ENCODE measurements at regions not wholly inside any gene's neighbourhood (a gene's known extent, or its start where the extent isn't known, plus 50 kb on each side); places are given as distances from the start of the nearest gene placed in this dataset.

DNA sequence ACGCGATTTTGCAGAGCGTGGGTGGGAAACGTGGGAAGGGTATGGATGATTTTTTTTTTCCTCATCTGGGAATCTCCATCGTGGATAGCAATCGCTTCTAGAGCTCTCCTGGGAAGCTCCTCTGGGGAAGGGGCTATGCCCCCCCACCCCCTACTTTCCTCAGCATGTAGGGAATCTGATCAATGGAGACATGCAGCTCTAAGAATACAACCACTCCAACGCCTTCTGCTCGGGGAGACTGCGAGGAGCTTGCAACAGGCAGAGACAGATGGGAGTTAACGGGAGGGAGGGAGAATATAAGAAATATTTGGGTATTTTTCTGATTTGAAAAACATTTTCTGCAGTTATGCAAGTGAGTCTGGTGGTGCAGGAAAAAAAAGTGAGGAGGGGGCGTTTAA is 104.6 kb upstream of the HSD17B12 start:
- no peak for DNase-seq (ENCODE audit: low spot score)
- H3K4me1 ChIP-seq (ENCODE audit: control insufficient read depth in 2 of 2, insufficient read depth in 1 of 2, low read depth in 1 of 2, low read length in 2 of 2), result peaks cover 6 to 27% of the 10 kb centered on the region in 2 donors

DNA sequence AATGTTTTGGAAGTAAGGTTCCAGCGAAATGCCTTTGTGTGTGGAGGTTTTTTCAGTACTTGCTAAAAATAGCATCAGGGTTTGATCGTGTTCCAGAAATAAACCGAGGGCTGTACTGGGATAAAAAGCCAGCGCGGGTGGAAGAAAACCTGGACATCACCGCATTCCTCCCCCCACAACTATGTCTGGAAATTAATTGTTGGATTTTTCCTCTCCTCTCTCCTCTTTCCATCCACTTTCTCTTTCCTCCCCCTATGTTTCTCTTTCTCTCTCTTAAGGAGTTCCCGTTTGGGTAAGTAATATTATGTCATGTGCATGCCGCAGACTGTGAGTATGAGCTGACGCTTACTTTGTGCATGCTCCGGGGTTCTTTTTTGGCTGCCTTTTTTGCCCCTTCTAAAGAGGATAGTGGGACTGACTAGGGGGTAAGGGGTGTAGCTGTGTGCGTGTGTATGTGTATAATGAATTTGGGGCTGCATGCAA is 104.2 kb upstream of the HSD17B12 start:
- no peak overlapping the region for H4K91ac ChIP-seq (ENCODE audit: low read depth, low read length, poor library complexity)
- no peak overlapping the region for H2BK5ac ChIP-seq (ENCODE audit: low read length)
- no peak overlapping the region for H2BK12ac ChIP-seq (ENCODE audit: low read length)
- H3K9ac ChIP-seq (ENCODE audit: low read depth, low read length, poor library complexity), result no peak overlapping the region
- no peak overlapping the region for H3K4me3 ChIP-seq (ENCODE audit: low read length in 2 of 2)
- H3K27ac ChIP-seq (replicated peaks; ENCODE audit: low read length), result no peak overlapping the region
- peaks cover 6 to 30% of the 10 kb centered on the region in 2 donors for H3K4me1 ChIP-seq (ENCODE audit: control insufficient read depth in 2 of 2, insufficient read depth in 1 of 2, low read depth in 1 of 2, low read length in 2 of 2)
- no peaks in the 10 kb centered on the region for H3K9me3 ChIP-seq (replicated peaks in 1 of 2; ENCODE audit: control insufficient read depth in 2 of 2, insufficient read depth in 1 of 2, low read depth in 1 of 2, low read length in 2 of 2)
- no peak overlapping the region for H3K23ac ChIP-seq (ENCODE audit: low read depth, low read length, poor library complexity)
- no peak overlapping the region for H2BK120ac ChIP-seq (ENCODE audit: low read depth, low read length)
- no peak overlapping the region for H3K18ac ChIP-seq (ENCODE audit: low read length)
- no peak overlapping the region for H3K4ac ChIP-seq (ENCODE audit: low read length)
- no peak for DNase-seq (ENCODE audit: low spot score)
- H3K36me3 ChIP-seq (replicated peaks in 1 of 2; ENCODE audit: control insufficient read depth in 2 of 2, insufficient read depth in 2 of 2, low read length in 2 of 2), result no peaks in the 10 kb centered on the region
- H3K27me3 ChIP-seq (ENCODE audit: control insufficient read depth in 3 of 3, insufficient read depth in 3 of 3, low read depth in 1 of 3, low read length in 3 of 3), result peaks cover 32 to 94% (median 90%) of the 10 kb centered on the region in 3 experiments
- H2BK15ac ChIP-seq (ENCODE audit: low read length), result no peak overlapping the region
- H3K79me1 ChIP-seq (ENCODE audit: low read depth, low read length), result no peaks in the 10 kb centered on the region
- H2AFZ ChIP-seq (ENCODE audit: low read length), result peak overlapping the region; percentile 46
- WGBS, 2 donors (ENCODE audit: extremely low coverage in 2 of 2, insufficient read length in 2 of 2, insufficient replicate concordance in 1 of 2), result no CpG with 5 or more reads among the region's 11 CpGs
- no peak overlapping the region for H2AK5ac ChIP-seq (ENCODE audit: low read depth, low read length)
- no peak overlapping the region for H4K8ac ChIP-seq (ENCODE audit: low read depth, low read length)
- no peak overlapping the region for H3K4me2 ChIP-seq (ENCODE audit: insufficient read depth, low read length, poor library complexity, severe bottlenecking)
- H3K14ac ChIP-seq (ENCODE audit: low read length), result no peak overlapping the region

More for the DNA sequence above, 104.6 kb upstream of the HSD17B12 start:
- Histone ChIP-seq H4K8ac (ENCODE audit: low read depth, low read length) (no peak overlapping the region), H2BK15ac (ENCODE audit: low read length) (no peak overlapping the region), H3K4me2 (ENCODE audit: insufficient read depth, low read length, poor library complexity, severe bottlenecking) (peak overlapping the region; percentile 65), H4K91ac (ENCODE audit: low read depth, low read length, poor library complexity) (no peak overlapping the region), H2BK5ac (ENCODE audit: low read length) (no peak overlapping the region), H3K4me3 (ENCODE audit: low read length in 2 of 2) (peak overlapping the region; percentile 34 to 67), H2BK120ac (ENCODE audit: low read depth, low read length) (no peak overlapping the region), H3K4ac (ENCODE audit: low read length) (no peak overlapping the region), H3K27ac (replicated peaks; ENCODE audit: low read length) (no peak overlapping the region), H3K9ac (ENCODE audit: low read depth, low read length, poor library complexity) (no peak overlapping the region), H3K27me3 (ENCODE audit: control insufficient read depth in 3 of 3, insufficient read depth in 3 of 3, low read depth in 1 of 3, low read length in 3 of 3) (peaks cover 29 to 92% (median 90%) of the 10 kb centered on the region in 3 experiments), H3K79me1 (ENCODE audit: low read depth, low read length) (no peaks in the 10 kb centered on the region), H3K18ac (ENCODE audit: low read length) (no peak overlapping the region), H3K36me3 (replicated peaks in 1 of 2; ENCODE audit: control insufficient read depth in 2 of 2, insufficient read depth in 2 of 2, low read length in 2 of 2) (no peaks in the 10 kb centered on the region), H3K14ac (ENCODE audit: low read length) (no peak overlapping the region), H2AK5ac (ENCODE audit: low read depth, low read length) (no peak overlapping the region), H3K23ac (ENCODE audit: low read depth, low read length, poor library complexity) (no peak overlapping the region), H2AFZ (ENCODE audit: low read length) (peak overlapping the region; percentile 91), H3K9me3 (replicated peaks in 1 of 2; ENCODE audit: control insufficient read depth in 2 of 2, insufficient read depth in 1 of 2, low read depth in 1 of 2, low read length in 2 of 2) (no peaks in the 10 kb centered on the region), H2BK12ac (ENCODE audit: low read length) (no peak overlapping the region)
- WGBS, 2 donors (ENCODE audit: extremely low coverage in 2 of 2, insufficient read length in 2 of 2, insufficient replicate concordance in 1 of 2), result no CpG with 5 or more reads among the region's 11 CpGs

DNA sequence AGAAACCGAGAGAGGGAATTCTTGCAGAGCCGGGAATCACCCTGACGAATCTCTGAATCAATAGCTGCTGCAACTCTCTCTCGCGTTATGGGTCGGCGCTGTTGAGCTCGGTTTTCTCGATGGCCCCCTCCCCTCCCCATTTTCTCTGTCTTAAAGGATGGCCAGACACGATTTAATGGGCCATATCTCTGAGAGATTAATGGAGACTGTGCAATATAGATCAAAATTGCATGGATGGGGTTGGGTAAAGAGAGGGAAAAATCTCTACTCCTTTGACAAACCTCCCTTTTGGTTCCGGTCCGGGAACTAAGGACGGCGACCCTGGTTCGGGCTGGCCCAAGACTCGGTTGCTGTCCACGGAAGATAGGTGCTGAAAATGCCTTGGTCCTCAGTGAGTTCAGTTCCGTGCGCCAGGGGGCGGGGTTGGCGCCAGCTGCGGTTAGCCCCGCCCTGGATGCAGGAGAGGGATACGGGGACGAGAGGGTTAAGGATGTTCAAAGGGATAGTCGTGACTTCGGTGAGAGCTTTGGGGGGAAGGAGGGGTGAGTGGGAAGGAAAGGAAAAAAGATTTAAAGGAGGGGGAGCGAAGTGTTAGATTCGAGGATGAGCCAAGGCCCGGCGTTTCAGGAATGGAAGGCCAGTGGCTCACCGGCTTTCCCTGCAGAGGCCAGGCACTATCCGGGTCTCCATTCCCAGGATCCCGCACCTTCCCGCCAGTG is 103.6 kb upstream of the HSD17B12 start:
- Histone ChIP-seq H3K4ac (ENCODE audit: low read length) (no peak overlapping the region), H2BK120ac (ENCODE audit: low read depth, low read length) (no peak overlapping the region), H4K91ac (ENCODE audit: low read depth, low read length, poor library complexity) (no peak overlapping the region), H3K79me1 (ENCODE audit: low read depth, low read length) (no peaks in the 10 kb centered on the region), H2BK5ac (ENCODE audit: low read length) (no peak overlapping the region), H3K9ac (ENCODE audit: low read depth, low read length, poor library complexity) (no peak overlapping the region), H3K23ac (ENCODE audit: low read depth, low read length, poor library complexity) (no peak overlapping the region), H2BK15ac (ENCODE audit: low read length) (no peak overlapping the region), H3K18ac (ENCODE audit: low read length) (no peak overlapping the region), H3K4me2 (ENCODE audit: insufficient read depth, low read length, poor library complexity, severe bottlenecking) (no peak overlapping the region), H3K27ac (replicated peaks; ENCODE audit: low read length) (no peak overlapping the region), H3K4me1 (ENCODE audit: control insufficient read depth in 2 of 2, insufficient read depth in 1 of 2, low read depth in 1 of 2, low read length in 2 of 2) (peaks cover 6 to 32% of the 10 kb centered on the region in 2 donors), H4K8ac (ENCODE audit: low read depth, low read length) (no peak overlapping the region), H2AK5ac (ENCODE audit: low read depth, low read length) (no peak overlapping the region), H3K4me3 (ENCODE audit: low read length in 2 of 2) (no peak overlapping the region), H3K36me3 (replicated peaks in 1 of 2; ENCODE audit: control insufficient read depth in 2 of 2, insufficient read depth in 2 of 2, low read length in 2 of 2) (no peaks in the 10 kb centered on the region), H3K14ac (ENCODE audit: low read length) (no peak overlapping the region), H2AFZ (ENCODE audit: low read length) (peak overlapping the region; percentile 46), H3K27me3 (ENCODE audit: control insufficient read depth in 3 of 3, insufficient read depth in 3 of 3, low read depth in 1 of 3, low read length in 3 of 3) (peaks cover 38 to 94% (median 93%) of the 10 kb centered on the region in 3 experiments), H3K9me3 (replicated peaks in 1 of 2; ENCODE audit: control insufficient read depth in 2 of 2, insufficient read depth in 1 of 2, low read depth in 1 of 2, low read length in 2 of 2) (no peaks in the 10 kb centered on the region), H2BK12ac (ENCODE audit: low read length) (no peak overlapping the region)
- WGBS, 2 donors (ENCODE audit: extremely low coverage in 2 of 2, insufficient read length in 2 of 2, insufficient replicate concordance in 1 of 2), result no CpG with 5 or more reads among the region's 35 CpGs
- peak; percentile 79 for DNase-seq (ENCODE audit: low spot score)

DNA sequence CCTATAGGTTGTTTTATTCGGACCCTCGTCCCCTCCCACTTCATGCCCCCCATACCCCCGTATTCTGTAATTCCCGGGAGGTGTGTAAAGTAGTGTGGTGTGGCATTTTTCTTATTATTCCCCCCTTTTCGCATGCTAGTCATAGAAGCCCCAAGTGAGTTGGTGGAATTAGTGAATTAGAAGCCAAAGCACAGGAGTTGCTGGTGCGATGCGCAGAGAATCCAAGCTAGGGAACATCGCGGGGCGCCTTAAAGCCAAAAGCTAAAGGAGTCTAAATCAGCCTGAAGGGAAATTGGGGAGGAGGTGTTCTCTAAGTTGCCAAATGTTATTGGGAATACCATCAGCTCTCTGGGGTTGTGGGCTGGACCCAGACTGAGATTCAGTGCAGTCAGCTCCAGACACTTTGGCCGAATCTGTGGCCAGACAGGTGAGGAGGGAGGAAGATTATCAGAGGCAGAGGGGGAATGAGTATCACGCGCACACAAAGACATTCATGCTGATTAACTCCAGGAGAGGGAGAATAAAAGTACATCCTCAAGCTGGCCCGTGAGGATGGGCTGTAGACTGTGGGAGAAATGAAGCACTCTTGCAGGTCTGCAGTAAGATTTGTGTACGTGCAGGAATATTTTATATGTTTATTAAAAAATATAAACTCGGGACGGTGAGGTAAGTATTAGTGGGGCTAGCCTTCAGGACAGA is 102.8 kb upstream of the HSD17B12 start:
- H3K18ac ChIP-seq (ENCODE audit: low read length), result no peak overlapping the region
- H3K4ac ChIP-seq (ENCODE audit: low read length), result no peak overlapping the region
- no peaks in the 10 kb centered on the region for H3K36me3 ChIP-seq (replicated peaks in 1 of 2; ENCODE audit: control insufficient read depth in 2 of 2, insufficient read depth in 2 of 2, low read length in 2 of 2)
- H2AK5ac ChIP-seq (ENCODE audit: low read depth, low read length), result no peak overlapping the region
- DNase-seq (ENCODE audit: low spot score), result no peak
- H3K4me2 ChIP-seq (ENCODE audit: insufficient read depth, low read length, poor library complexity, severe bottlenecking), result no peak overlapping the region
- H3K23ac ChIP-seq (ENCODE audit: low read depth, low read length, poor library complexity), result no peak overlapping the region
- no peaks in the 10 kb centered on the region for H3K79me1 ChIP-seq (ENCODE audit: low read depth, low read length)
- no peak overlapping the region for H4K8ac ChIP-seq (ENCODE audit: low read depth, low read length)
- H2BK5ac ChIP-seq (ENCODE audit: low read length), result no peak overlapping the region
- peaks cover 0 to 1% of the 10 kb centered on the region in 2 donors for H3K9me3 ChIP-seq (replicated peaks in 1 of 2; ENCODE audit: control insufficient read depth in 2 of 2, insufficient read depth in 1 of 2, low read depth in 1 of 2, low read length in 2 of 2)
- H3K14ac ChIP-seq (ENCODE audit: low read length), result no peak overlapping the region
- no peak overlapping the region for H3K4me3 ChIP-seq (ENCODE audit: low read length in 2 of 2)
- H3K27ac ChIP-seq (replicated peaks; ENCODE audit: low read length), result no peak overlapping the region
- H4K91ac ChIP-seq (ENCODE audit: low read depth, low read length, poor library complexity), result no peak overlapping the region
- H2BK120ac ChIP-seq (ENCODE audit: low read depth, low read length), result no peak overlapping the region
- H3K4me1 ChIP-seq (ENCODE audit: control insufficient read depth in 2 of 2, insufficient read depth in 1 of 2, low read depth in 1 of 2, low read length in 2 of 2), result peaks cover 6 to 32% of the 10 kb centered on the region in 2 donors
- no CpG with 5 or more reads among the region's 17 CpGs for WGBS, 2 donors (ENCODE audit: extremely low coverage in 2 of 2, insufficient read length in 2 of 2, insufficient replicate concordance in 1 of 2)
- no peak overlapping the region for H2AFZ ChIP-seq (ENCODE audit: low read length)
- no peak overlapping the region for H2BK12ac ChIP-seq (ENCODE audit: low read length)
- H3K9ac ChIP-seq (ENCODE audit: low read depth, low read length, poor library complexity), result no peak overlapping the region
- H3K27me3 ChIP-seq (ENCODE audit: control insufficient read depth in 3 of 3, insufficient read depth in 3 of 3, low read depth in 1 of 3, low read length in 3 of 3), result peaks cover 46 to 98% (median 97%) of the 10 kb centered on the region in 3 experiments
- H2BK15ac ChIP-seq (ENCODE audit: low read length), result no peak overlapping the region

Measured in neuronal stem cell (in vitro differentiated cells).